ENCODE measurements at regions not wholly inside any gene's neighbourhood (a gene's known extent, or its start where the extent isn't known, plus 50 kb on each side); places are given as distances from the start of the nearest gene placed in this dataset.
"Not testable (repeated sequence)": the region's sequence is repeated elsewhere in the genome, so short reads cannot be mapped to it uniquely, and the experiment has no call there.

- no peak for DNase-seq
Observed at GRCh38 chr7:106447318-106447847, 162.6 kb upstream of the NAMPT start.

GRCh38 chr7:106445366-106445765, 160.6 kb upstream of the NAMPT start:
- DNase-seq: not testable (repeated sequence)

GRCh38 chr7:106444068-106444655, 159.4 kb upstream of the NAMPT start:
- DNase-seq: no peak

GRCh38 chr7:106443156-106443555, 158.4 kb upstream of the NAMPT start:
- no peak for DNase-seq

GRCh38 chr7:106442476-106442875, 157.7 kb upstream of the NAMPT start:
- DNase-seq: no peak

GRCh38 chr7:106441343-106441742, 156.6 kb upstream of the NAMPT start:
- not testable (repeated sequence) for DNase-seq

GRCh38 chr7:106436933-106437332, 152.2 kb upstream of the NAMPT start:
- not testable (repeated sequence) for DNase-seq

- DNase-seq: no peak
Observed at GRCh38 chr7:106433377-106433776, 148.6 kb upstream of the NAMPT start.

- DNase-seq: no peak
Observed at GRCh38 chr7:106430535-106431455, 146.0 kb upstream of the NAMPT start.

GRCh38 chr7:106430103-106430502, 145.3 kb upstream of the NAMPT start:
- DNase-seq: peak; percentile 43

GRCh38 chr7:106426803-106427202, 142.0 kb upstream of the NAMPT start:
- DNase-seq: no peak

- DNase-seq: peak; percentile 87
Observed at GRCh38 chr7:106425017-106425719, 140.4 kb upstream of the NAMPT start.

- no peak for DNase-seq
Observed at GRCh38 chr7:106424476-106425016, 139.8 kb upstream of the NAMPT start.

- no peak for DNase-seq
Observed at GRCh38 chr7:106423821-106424475, 139.2 kb upstream of the NAMPT start.

- DNase-seq: no peak
Observed at GRCh38 chr7:106423111-106423510, 138.3 kb upstream of the NAMPT start.

- DNase-seq: peak; percentile 89
Observed at GRCh38 chr7:106421181-106421762, 136.5 kb upstream of the NAMPT start.

GRCh38 chr7:106420736-106421135, 136.0 kb upstream of the NAMPT start:
- no peak for DNase-seq

GRCh38 chr7:106420210-106420609, 135.4 kb upstream of the NAMPT start:
- no peak for DNase-seq

- DNase-seq: peak; percentile 57
Observed at GRCh38 chr7:106419455-106420182, 134.8 kb upstream of the NAMPT start.

GRCh38 chr7:106418526-106418925, 133.7 kb upstream of the NAMPT start:
- DNase-seq: no peak

- DNase-seq: peak; percentile 36
Observed at GRCh38 chr7:106418094-106418493, 133.3 kb upstream of the NAMPT start.

Measured in DMS53 (cell line).